ENCODE measurements at regions not wholly inside any gene's neighbourhood (a gene's known extent, or its start where the extent isn't known, plus 50 kb on each side); places are given as distances from the start of the nearest gene placed in this dataset.
"Not testable (repeated sequence)": the region's sequence is repeated elsewhere in the genome, so short reads cannot be mapped to it uniquely, and the experiment has no call there.

GRCh38 chr9:41035276-41035675 is 93.2 kb downstream of the FOXD4L6 start:
- H3K4me3 Mint-ChIP-seq; H3K27me3 Mint-ChIP-seq (ENCODE audit: insufficient read depth); H3K36me3 Mint-ChIP-seq (ENCODE audit: low read depth); H3K9me3 Mint-ChIP-seq: not testable (repeated sequence)
- peak overlapping the region; percentile 50; the same call in 1 of the 2 replicates for H3K27ac Mint-ChIP-seq
- peaks cover 11% of the 10 kb centered on the region for H3K4me1 Mint-ChIP-seq (ENCODE audit: low read depth)
- DNase-seq, result peak; percentile 50

GRCh38 chr9:41034699-41035197 is 93.7 kb downstream of the FOXD4L6 start:
- H3K4me1 Mint-ChIP-seq (ENCODE audit: low read depth); H3K4me3 Mint-ChIP-seq; H3K9me3 Mint-ChIP-seq; H3K27ac Mint-ChIP-seq; H3K27me3 Mint-ChIP-seq (ENCODE audit: insufficient read depth); H3K36me3 Mint-ChIP-seq (ENCODE audit: low read depth): not testable (repeated sequence)
- peak; percentile 89 for DNase-seq

GRCh38 chr9:41033877-41034276 is 94.6 kb downstream of the FOXD4L6 start:
- H3K27me3 Mint-ChIP-seq (ENCODE audit: insufficient read depth); H3K27ac Mint-ChIP-seq; H3K4me3 Mint-ChIP-seq; H3K36me3 Mint-ChIP-seq (ENCODE audit: low read depth); H3K9me3 Mint-ChIP-seq; H3K4me1 Mint-ChIP-seq (ENCODE audit: low read depth): not testable (repeated sequence)
- DNase-seq, result peak; percentile 41

DNA sequence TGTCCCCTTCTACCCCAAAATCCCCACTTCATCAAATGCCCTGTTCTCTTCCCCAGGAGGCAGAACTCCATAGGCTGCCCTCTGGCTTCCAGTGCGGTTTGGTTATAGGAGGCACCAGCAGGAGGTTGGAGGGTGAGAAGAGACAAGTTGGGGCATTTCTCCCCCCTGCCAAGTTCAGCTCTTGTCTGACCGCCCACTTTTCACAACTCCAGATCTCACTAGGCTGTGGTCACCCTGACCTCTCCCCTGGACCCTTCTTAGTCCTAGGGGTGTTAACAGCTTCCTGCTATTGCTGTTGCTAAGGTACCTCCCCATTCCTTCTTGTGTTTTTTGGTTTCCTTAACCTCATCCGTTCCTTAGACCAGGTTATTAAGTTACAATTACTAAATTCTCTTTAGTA is 95.1 kb downstream of the FOXD4L6 start:
- H3K4me1 Mint-ChIP-seq (ENCODE audit: low read depth); H3K9me3 Mint-ChIP-seq; DNase-seq; H3K4me3 Mint-ChIP-seq; H3K36me3 Mint-ChIP-seq (ENCODE audit: low read depth); H3K27ac Mint-ChIP-seq; H3K27me3 Mint-ChIP-seq (ENCODE audit: insufficient read depth): not testable (repeated sequence)

- not testable (repeated sequence) for H3K9me3 Mint-ChIP-seq; H3K27ac Mint-ChIP-seq; H3K4me3 Mint-ChIP-seq; H3K4me1 Mint-ChIP-seq (ENCODE audit: low read depth); H3K36me3 Mint-ChIP-seq (ENCODE audit: low read depth); DNase-seq; H3K27me3 Mint-ChIP-seq (ENCODE audit: insufficient read depth)
Measured at GRCh38 chr9:41026912-41027676, 101.4 kb downstream of the FOXD4L6 start.

GRCh38 chr9:41022365-41022764 is 106.1 kb downstream of the FOXD4L6 start:
- not testable (repeated sequence) for H3K9me3 Mint-ChIP-seq; DNase-seq; H3K4me1 Mint-ChIP-seq (ENCODE audit: low read depth); H3K27ac Mint-ChIP-seq; H3K4me3 Mint-ChIP-seq; H3K27me3 Mint-ChIP-seq (ENCODE audit: insufficient read depth)
- H3K36me3 Mint-ChIP-seq (ENCODE audit: low read depth), result peaks cover 22% of the 10 kb centered on the region

GRCh38 chr9:41019858-41020562 is 108.5 kb downstream of the FOXD4L6 start:
- H3K27me3 Mint-ChIP-seq (ENCODE audit: insufficient read depth); H3K27ac Mint-ChIP-seq; H3K4me3 Mint-ChIP-seq; DNase-seq; H3K4me1 Mint-ChIP-seq (ENCODE audit: low read depth); H3K9me3 Mint-ChIP-seq: not testable (repeated sequence)
- peaks cover 22% of the 10 kb centered on the region for H3K36me3 Mint-ChIP-seq (ENCODE audit: low read depth)

GRCh38 chr9:41018948-41019347 is 109.5 kb downstream of the FOXD4L6 start:
- H3K9me3 Mint-ChIP-seq; H3K27me3 Mint-ChIP-seq (ENCODE audit: insufficient read depth); H3K27ac Mint-ChIP-seq; DNase-seq; H3K4me3 Mint-ChIP-seq; H3K4me1 Mint-ChIP-seq (ENCODE audit: low read depth): not testable (repeated sequence)
- H3K36me3 Mint-ChIP-seq (ENCODE audit: low read depth), result peaks cover 18% of the 10 kb centered on the region

DNA sequence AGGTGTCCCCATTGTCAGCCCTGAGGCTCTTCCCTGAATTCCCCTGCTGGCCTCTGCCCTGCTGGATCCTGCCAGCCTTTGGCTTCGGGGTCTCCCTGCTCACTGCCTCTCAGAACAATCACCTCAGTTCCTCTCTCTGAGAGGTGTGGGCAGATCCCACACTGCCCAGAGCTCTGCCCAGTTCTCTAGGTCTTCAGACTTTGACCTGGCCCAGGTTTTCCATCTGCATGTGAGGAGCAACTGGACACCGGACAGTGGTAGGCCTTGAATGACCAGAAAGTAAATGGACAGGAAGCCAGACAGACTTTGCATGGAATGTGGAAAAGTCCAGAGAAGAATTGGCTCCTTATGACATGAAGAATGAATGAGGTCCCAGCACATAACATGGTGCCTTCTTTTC is 111.8 kb downstream of the FOXD4L6 start:
- not testable (repeated sequence) for H3K9me3 Mint-ChIP-seq; H3K27ac Mint-ChIP-seq; H3K4me1 Mint-ChIP-seq (ENCODE audit: low read depth); DNase-seq; H3K27me3 Mint-ChIP-seq (ENCODE audit: insufficient read depth); H3K4me3 Mint-ChIP-seq
- H3K36me3 Mint-ChIP-seq (ENCODE audit: low read depth), result peaks cover 22% of the 10 kb centered on the region

DNA sequence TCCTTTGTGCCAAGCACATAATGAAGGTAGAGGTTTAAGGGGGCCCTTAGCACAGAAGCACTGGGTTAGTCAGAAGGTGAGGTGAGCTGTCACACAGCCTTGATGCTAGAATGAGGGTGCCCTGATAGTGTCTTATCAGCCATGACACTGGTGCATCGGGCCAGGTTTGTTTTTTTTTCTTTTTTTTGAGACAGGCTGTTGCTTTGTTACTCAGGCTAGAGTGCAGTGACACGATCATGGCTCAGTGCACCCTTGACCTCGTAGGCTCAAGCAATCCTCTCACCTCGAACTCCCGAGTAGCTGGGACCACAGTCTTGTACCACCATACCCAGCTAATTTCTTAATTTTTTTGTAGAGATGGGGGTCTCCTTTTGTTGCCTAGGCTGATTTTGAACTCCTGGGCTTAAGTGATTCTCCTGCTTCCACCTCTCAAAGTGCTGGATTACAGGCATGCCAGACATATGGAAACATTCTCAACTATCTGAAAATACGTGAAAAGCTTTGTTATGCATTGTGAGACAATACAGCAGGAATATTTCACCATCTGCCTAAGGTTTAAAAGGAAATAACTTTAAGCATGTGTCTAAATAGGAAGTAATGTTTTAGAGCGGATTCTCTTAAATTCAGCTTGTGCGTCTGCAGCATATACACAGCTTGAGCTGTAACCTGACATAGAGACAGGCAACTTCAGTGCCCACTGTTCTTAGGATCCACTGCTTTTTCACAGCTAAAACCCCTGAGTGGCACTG is 128.4 kb downstream of the FOXD4L6 start:
- not testable (repeated sequence) for H3K27me3 Mint-ChIP-seq (ENCODE audit: insufficient read depth); H3K4me3 Mint-ChIP-seq; H3K27ac Mint-ChIP-seq; DNase-seq; H3K9me3 Mint-ChIP-seq
- Mint-ChIP-seq H3K4me1 (ENCODE audit: low read depth) (peaks cover 21% of the 10 kb centered on the region), H3K36me3 (ENCODE audit: low read depth) (peaks cover 17% of the 10 kb centered on the region)

GRCh38 chr9:40995490-40995889 is 133.0 kb downstream of the FOXD4L6 start:
- not testable (repeated sequence) for H3K27me3 Mint-ChIP-seq (ENCODE audit: insufficient read depth); DNase-seq; H3K4me3 Mint-ChIP-seq

GRCh38 chr9:40993842-40994241 is 134.6 kb downstream of the FOXD4L6 start:
- H3K4me3 Mint-ChIP-seq; H3K27ac Mint-ChIP-seq; DNase-seq; H3K27me3 Mint-ChIP-seq (ENCODE audit: insufficient read depth); H3K9me3 Mint-ChIP-seq: not testable (repeated sequence)
- Mint-ChIP-seq H3K4me1 (ENCODE audit: low read depth) (peaks cover 42% of the 10 kb centered on the region), H3K36me3 (ENCODE audit: low read depth) (peaks cover 17% of the 10 kb centered on the region)

More at GRCh38 chr9:40995490-40995889, 133.0 kb downstream of the FOXD4L6 start:
- not testable (repeated sequence) for H3K9me3 Mint-ChIP-seq, H3K27ac Mint-ChIP-seq
- Mint-ChIP-seq H3K36me3 (ENCODE audit: low read depth) (peaks cover 18% of the 10 kb centered on the region), H3K4me1 (ENCODE audit: low read depth) (peaks cover 42% of the 10 kb centered on the region)

- not testable (repeated sequence) for DNase-seq; H3K27ac Mint-ChIP-seq; H3K4me3 Mint-ChIP-seq; H3K27me3 Mint-ChIP-seq (ENCODE audit: insufficient read depth); H3K9me3 Mint-ChIP-seq
- Mint-ChIP-seq H3K4me1 (ENCODE audit: low read depth) (peaks cover 42% of the 10 kb centered on the region), H3K36me3 (ENCODE audit: low read depth) (peaks cover 21% of the 10 kb centered on the region)
Measured at GRCh38 chr9:40993375-40993774, 135.1 kb downstream of the FOXD4L6 start.
